Upper lobe of left lung (tissue), 4 donors: ENCODE measurements at regions not wholly inside any gene's neighbourhood (a gene's known extent, or its start where the extent isn't known, plus 50 kb on each side); places are given as distances from the start of the nearest gene placed in this dataset.

Experiments
- CTCF ChIP-seq, 6 experiments: fragments of 450-650 bp in 4 of 6; fragments of 200-600 bp in 2 of 6; sonication (generic) in 2 of 6; IDR thresholded peaks; one replicate each; pipeline ENCODE4 v1.5.1; 2016 to 2019; ENCODE audit warnings: antibody characterized with exemption in 6 of 6
- EP300 ChIP-seq, 4 donors: sonication (generic); formaldehyde crosslinking; IDR thresholded peaks; one replicate each; pipeline ENCODE4 v1.5.1; 2017; ENCODE audit warnings: antibody characterized with exemption in 4 of 4, control low read depth in 2 of 4
- POLR2AphosphoS5 ChIP-seq, 2 donors: sonication (generic); formaldehyde crosslinking; IDR thresholded peaks; one replicate each; pipeline ENCODE4 v1.5.1; 2017; ENCODE audit warnings: antibody characterized with exemption in 2 of 2

- TF ChIP-seq CTCF (IDR thresholded peaks at IDR 0.05) (no peak), EP300 (IDR thresholded peaks at IDR 0.05) (no peak), POLR2AphosphoS5 (IDR thresholded peaks at IDR 0.05) (no peak)
Observed at GRCh38 chr1:229836324-229836723, 210.3 kb downstream of the URB2 start.
